ENCODE measurements at regions not wholly inside any gene's neighbourhood (a gene's known extent, or its start where the extent isn't known, plus 50 kb on each side); places are given as distances from the start of the nearest gene placed in this dataset.

- no peak for TF ChIP-seq CTCF (IDR thresholded peaks at IDR 0.05)
- TF ChIP-seq POLR2AphosphoS5 (IDR thresholded peaks at IDR 0.05) = no peak
- no peak for TF ChIP-seq POLR2A (IDR thresholded peaks at IDR 0.05)
Observed at GRCh38 chr10:105502058-105502457, 861.0 kb downstream of the SORCS3 start.

Measured in suprapubic skin (tissue), 4 donors.